ENCODE measurements at regions not wholly inside any gene's neighbourhood (a gene's known extent, or its start where the extent isn't known, plus 50 kb on each side); places are given as distances from the start of the nearest gene placed in this dataset.

DNA sequence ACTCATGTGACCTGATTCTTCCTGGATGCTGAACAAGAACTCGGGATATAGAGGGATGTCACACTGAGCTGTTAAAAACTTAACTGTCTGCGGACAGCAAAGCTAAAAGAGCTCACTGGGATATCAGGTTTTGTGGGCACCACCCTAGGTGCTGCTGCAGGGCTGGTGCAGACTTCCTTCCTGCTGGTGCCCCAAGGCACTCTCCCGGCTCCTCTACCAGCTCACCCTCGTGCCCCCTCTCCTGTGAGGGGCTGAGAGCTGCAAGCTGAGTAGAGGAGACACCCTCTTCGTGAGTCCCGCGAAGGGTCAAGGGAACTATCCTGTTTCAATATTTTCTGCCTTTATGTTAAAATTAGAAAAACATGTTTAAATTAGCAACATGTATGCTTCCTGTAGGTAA, 1475.7 kb downstream of the EFNB2 start:
- no peak for DNase-seq

DNA sequence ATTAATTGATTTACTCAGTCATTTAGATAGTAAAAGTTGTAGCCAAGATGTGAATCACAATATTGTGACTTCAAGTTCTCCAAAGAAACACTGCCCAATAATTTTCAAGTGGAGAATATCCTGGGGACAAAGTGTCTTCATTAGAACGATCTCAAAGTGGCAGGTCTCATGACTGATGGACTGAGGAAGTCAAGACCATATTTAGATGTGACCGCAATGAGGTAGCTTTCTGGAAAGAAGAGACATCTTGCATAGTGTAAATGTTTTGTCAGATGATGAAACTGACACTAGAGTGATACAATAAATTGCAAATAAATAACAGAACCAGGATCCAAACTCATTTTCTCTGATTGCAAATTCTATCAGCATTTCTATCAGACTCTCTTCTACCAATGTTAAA, 1476.9 kb downstream of the EFNB2 start:
- no peak for DNase-seq

DNA sequence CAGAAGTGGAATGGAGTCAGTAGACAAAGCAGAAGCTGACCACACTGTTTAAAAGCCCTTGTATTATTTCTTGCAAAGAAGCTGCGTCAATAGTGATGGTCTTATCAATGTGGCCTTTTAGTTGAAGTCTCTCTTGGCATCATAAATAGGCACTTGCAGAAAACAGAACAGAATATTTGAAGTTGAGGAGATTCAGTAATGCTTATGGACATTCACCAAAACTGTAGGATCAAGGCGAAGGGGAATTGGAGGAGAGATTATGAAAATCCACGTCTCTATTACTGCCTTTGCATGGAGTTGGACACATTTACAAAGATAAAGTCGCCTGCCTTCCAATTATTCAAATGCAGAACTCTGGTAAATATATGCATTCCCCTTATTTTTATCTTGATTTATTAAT, 1482.8 kb downstream of the EFNB2 start:
- DNase-seq: no peak

DNA sequence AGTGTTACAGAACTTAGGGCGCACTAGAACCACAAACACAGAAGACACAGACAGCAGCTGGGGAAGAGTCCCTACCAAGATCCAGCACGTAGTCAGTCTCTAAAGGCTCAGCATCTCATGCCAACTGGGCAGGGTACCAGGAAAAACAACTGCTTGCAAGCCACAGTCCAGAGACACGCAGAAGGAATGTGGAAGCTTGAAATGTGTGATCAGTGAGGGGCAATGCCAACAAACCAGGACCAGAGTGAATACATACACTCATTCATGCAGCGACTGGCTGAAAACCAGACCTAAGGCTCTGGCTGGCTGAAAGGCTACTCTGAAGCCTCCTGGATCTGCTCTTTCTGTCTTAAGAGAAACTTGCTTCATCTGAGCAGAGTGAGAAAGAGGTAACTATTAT, 1484.8 kb downstream of the EFNB2 start:
- no peak for DNase-seq

DNA sequence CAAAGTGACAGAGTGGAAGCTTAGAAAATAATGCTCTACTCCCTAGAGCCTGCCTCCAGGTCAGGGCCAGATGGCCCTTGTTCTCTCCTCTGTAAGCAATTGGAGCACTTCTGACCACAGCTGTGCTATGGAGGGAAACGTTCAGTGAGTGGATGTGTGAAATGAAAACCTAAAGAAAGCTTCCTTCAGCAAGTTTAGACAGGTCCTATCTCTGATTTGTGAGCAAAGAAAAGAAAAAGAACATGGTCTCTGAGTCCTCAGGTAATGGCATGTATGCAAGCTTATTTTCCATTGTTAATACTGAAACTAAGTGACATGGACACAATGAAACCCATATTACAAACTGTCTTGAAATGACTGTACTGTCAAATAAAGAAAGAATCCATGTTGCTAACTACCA, 1486.8 kb downstream of the EFNB2 start:
- no peak for DNase-seq

DNA sequence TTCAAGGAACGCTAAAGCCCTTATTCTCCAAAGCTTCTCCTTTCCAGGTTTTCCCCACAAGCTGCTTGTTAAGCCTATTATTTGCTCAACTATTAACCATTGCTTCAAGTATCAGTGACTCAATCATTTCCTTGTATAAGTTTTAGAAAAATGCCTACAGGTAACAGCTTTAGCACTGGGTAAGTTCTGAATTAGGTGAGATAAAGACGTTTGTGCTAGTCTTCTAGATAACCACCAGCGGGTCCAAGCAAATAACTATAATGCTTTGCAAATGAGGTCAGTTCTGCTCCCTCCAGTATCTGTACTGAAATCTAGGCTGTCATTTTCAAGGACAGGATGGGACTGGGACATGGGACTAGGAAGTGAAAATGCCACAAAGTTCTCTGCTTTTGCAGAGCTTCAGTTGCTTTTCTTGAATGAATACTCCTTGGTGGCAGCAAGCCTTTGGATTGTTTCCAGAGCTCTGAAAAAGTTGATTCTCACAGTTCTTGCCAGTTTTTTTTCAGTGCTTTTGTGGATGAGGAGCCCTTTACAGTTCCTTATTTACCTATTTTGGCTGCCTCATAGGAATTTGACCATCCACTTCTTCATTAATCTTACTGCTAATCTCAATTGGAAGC, 1487.7 kb downstream of the EFNB2 start:
- peak; percentile 1 for DNase-seq

DNA sequence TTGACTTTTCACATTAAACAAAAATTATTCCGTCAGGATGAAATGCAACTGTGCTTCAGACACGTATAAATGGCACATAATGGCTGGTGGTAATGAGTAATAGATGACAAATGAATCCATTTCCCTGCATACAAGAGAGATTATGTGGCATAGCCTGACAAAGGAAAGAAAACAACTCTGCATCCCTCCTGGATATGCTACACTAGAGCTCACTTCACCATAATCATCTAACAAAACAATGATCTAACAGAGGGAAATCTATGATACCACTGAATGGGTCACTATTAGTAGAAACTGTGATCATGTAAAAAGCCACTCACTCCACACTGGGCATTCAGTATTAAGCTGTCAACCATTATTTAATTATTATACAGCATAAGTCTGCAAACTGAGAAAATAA, 1498.4 kb downstream of the EFNB2 start:
- no peak for DNase-seq

DNA sequence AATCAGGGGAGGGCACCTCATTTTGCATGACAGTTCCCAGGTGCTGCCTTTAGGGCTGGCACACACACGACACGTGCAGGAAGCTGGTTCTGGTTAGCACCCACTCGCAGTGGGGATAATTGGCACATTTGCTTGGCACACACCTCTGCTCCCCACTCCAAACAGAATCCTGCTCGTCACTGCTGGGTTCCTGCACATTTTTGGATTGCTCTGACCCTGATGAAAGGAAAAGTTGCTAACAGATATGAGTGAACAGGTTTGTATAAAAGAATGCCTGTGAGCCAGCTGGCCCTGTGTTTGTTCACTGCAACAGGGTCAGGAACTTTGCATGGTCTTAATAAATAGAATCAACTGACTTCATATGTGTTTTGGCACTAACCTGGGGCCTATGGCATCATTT, 1500.4 kb downstream of the EFNB2 start:
- no peak for DNase-seq

DNA sequence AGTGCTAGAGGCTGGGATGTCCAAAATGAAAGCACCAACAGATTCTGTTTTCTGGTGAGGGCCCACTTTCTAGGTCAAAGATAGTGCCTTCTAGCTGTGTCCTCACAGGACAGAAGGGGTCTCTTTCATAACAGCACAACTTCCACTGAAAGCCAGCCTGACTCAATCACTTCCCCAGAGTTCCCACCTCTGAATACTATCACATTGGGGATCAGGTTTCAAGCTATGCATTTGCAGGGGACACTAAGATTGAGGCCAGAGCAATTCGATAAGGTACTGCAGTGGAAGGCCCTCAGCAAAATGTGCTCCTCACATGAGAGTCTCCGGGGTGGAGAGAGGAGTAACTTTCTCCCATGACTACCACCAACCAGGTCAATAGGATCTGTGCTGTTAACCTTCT, 1501.5 kb downstream of the EFNB2 start:
- no peak for DNase-seq

DNA sequence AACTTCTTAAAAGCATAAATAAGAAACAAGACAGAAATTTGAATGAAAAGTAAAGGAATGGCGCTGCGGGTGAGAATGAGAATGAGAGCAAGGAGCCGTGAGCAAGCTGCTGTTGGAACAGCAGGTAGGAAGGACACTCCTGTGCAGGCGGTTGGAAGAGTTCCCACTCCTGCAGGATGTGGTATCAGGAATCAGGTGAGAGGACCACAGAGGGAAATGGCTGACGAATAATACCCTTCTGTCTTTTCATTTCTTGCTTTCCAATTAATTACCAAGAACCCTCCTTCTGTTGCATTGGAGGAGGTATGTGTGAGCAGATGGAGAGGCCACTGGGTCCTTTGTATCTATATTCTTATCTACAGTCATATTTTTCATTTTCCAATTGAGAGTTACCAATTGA, 1504.2 kb downstream of the EFNB2 start:
- DNase-seq: no peak

DNA sequence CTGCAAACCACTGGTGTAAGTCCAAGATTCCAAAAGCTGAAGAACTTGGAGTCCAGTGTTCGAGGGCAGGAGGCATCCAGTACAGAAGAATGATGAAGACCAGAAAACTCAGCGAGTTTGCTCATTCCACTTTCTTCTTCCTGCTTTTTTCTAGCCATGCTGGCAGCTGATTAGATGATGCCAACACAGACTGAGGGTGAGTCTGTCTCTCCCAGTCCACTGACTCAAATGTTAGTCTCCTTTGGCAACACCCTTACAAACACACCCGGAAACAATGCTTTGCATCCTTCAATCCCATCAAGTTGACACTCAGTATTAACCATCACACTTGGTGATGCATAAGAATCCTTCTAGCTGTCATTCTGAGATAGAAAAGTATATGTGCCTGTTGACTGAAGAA, 1504.6 kb downstream of the EFNB2 start:
- no peak for DNase-seq

DNA sequence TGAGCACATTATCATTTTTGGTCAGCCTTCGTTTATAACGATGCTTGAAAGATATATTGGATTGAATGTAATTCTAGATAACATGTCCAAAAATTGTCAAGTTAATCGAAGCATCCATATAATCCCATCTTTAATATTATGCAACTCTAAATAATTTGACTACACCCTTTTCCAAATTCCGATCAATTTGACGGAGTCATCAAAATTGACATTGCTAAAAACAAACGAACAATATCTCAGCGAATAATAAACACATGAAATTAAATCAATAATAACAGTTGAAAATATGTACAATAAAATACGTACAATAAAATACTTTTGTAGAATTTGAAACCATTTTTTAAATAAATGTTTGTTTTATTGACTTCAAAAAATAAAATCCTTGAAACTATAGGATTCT, 1516.4 kb downstream of the EFNB2 start:
- DNase-seq: no peak

DNA sequence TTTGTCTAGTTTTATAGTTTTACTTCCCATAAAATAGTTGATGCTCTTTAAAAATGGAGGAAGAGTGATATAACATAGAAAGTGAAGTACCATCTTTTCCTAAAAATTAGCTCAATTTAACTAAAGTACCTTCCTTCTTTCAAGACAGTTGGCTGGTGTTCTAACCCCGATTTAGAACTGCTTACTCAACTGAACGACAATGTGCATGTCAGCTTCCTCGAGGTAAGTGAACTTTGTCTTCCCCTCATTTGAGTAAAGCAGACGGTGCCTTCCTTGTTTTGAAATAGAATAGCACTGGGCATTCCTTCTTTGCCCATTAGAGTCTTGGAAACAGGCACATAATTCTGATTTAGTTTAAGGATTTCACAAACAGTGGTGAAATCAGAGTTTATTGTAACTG, 1519.2 kb downstream of the EFNB2 start:
- DNase-seq: no peak

DNA sequence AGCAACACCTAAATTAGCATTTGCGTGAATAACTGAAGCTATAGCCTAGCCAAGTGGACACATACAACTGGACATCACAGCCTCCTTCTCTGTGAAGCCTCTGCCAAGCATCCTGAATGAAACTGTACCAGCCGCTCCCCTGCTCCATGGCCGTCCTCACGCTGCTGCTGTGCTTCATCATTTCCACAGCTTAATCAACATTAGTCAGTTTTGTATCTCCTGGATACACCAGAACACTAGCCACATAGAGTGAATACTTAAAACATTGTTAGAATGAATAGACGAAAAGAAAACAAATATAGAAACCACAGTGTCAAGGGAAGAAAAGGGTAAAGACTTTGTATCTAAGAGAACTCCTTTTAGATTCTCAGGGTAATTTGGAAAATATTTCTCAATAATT, 1526.9 kb downstream of the EFNB2 start:
- no peak for DNase-seq

DNA sequence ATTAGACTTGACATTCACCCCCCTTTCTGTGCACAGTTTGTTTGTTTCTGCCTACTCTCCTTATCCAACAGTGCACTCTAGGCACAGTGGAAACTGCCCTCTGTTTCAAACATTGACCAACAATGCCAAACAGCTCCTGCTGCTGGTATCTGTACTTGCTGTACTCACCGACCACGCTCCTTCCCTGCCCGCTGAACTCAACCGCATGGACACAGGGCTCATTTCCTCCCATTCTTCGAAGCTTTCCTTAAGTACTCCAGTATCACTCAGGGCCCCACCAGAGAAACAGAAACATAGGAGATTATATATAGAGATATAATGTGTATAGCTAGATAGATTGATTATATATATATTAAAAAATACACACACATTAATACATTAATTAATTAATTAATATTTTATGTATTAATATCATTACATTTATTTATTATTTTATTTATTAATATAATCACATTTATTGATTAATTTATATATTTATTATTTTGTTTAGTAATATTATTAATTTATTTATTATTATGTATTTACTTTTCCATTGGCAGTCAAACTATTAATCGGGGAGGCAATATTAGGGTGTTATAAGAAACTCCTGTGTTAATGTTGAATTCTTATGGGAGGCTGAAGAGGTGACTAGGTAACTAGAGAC, 1528.2 kb downstream of the EFNB2 start:
- no peak for DNase-seq

DNA sequence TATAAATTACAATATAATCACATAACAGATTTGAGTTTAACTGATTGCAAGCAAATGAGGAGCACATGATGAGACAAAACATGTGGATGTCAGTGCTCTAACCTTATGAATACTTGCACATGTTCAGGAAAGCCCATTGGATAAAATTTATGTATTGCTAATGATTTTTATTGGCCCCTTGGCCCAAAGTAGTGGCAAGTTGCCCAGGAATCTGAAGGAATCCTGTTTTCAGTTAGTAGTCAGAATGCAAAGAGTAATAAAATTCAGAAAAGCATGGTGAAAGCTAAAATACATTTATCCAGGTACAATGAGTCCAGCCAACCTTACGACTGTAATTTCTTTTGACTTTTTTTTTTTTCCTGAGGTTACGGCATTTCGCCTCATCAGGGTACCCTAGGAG, 1539.4 kb downstream of the EFNB2 start:
- no peak for DNase-seq

DNA sequence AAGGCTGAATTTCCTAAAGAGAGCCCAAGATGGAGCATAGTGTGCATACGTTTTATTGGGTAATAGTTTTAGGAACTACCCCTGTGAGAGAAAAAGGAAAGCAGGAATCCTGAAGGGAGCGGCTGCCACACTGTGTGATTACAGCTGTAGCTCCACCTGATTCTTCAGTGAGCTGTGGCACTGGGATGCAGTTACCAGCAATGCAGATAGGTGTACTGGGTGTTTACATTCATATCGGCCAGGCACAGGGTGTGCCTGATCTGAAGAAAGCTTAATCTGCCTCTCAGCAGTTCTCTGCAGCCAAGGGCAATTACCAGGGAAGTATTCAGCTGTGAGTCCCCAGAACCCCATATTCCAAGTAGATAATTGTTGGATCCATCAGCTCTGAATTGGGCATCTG, 1541.8 kb downstream of the EFNB2 start:
- DNase-seq: no peak

DNA sequence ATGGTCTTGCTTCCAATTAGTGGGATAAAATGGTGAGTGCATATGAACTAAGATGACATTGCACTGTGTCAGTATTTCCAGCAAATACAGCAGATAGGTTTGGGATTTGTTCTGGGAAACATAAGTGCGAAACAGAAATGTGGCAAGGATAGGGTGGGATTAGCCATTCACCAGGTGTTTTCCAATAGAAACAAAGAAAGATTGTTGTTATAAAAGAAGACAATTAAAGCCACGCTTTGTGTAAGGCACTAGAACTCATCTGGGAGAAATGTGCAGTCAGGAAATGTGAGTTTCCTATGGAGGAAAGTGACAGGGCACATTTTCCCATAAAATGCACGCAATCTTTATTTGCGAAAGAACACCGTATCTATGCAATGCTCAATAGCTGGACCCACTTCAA, 1547.8 kb downstream of the EFNB2 start:
- no peak for DNase-seq

DNA sequence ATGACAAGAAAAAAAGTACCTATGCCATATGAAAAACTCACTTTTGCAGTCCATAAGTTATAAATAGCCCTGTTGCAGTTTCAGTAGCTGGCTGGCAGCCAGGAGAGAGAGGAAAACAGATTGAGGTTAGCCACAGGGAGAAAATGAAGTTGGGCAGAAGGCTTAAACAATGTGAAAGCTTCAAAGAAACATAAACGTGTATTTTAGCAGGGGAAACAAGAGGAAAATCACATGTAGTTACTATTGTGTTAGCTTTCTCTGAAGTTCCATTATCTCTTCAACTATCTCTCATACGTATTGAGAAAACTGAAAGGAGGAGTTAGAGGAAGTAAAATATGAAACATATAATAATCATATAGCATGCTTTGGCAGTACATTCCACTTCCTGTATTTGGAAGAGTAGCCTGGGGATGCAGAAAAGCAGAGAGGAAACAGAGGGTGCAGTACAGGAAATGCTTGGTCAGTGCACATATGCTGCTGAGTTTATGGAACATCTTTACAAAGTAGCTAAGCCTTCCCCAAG, 1551.1 kb downstream of the EFNB2 start:
- peak; percentile 1 for DNase-seq

DNA sequence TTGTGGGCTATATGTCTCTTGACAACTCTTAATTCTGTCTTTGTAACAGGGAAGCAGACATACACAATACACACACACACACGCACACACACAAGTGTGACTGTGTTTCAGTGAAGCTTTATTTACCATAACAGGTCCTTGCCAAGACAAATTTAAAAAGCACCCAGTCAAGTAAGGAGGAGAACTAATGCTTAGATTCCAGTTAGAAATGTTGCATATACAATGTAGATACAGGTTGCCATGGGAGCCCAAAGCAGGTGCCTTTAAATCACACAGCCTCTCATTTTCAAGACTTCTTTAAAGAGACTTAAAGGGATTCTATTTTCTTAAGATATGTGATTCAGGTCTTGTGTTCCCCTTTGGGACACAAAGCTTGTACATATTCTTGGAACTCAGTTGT, 1551.9 kb downstream of the EFNB2 start:
- no peak for DNase-seq

DNA sequence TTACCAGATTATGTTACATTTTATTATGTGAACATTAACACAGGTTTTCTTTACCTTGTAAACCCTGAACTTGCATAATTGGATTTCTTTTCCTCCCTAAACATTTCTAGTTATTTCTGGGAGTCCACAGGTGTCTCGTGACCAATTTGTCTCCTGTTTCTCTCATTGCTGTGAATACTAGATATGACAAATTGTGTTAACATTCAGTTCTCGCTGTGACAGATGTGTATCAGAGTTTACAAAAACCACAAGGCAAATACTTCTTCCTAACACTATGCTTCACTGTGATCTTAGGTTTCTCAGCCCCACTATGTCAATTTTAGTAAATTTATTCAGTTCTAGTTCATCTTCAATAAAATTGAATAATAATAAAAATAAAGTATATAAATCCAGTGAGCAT, 1554.9 kb downstream of the EFNB2 start:
- no peak for DNase-seq

DNA sequence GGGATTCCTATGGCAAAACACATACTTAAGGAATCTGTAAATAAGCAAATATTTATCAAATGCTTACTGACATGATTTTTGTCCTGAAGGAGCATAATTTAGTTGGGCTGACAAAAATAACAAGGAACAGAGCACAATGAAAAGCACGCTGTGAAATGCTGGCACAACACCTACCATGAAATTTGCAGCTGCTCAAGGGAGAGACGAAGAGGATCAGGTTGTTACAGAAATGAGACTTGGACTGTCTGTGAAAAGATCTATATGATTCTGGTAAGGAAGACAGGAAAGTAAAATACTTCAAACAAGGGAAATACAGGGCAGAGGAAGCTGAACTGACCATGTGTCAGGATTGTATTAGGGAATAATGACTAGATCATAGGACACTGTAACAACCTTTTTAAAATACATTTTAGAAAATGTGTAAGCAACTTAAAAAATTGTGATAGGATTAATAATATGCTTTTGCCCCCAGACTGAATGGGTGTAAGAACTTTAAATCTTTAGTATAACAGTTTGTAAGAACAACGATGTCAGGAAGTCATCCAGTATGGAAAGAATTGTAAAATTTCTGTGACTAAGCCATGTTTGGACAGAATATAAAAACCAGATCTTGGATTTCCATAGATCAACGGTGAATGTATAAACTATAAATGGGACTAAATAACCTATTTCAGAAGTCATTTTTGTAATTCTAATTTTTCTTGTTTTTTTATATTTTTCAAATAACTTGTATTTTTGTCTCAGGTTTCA, 1556.0 kb downstream of the EFNB2 start:
- DNase-seq: no peak

DNA sequence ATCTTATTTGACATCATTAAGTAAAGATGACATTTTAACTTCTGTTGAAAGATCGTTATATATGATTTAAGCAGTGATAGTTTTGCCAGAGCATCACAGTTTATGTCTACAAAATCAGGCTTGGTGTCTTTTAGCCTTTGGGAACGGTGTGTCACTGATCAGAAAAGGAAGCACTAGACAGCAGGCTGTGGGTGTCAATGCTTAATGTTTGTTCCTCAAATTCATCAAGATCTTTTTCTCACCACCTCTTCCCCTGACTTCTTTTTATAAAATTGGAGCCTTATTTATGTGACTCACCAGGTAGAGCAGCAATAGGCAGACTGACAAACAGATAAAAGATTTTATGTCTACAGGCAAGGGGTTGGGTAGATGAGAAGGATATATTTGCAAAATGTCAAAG, 1558.5 kb downstream of the EFNB2 start:
- no peak for DNase-seq

DNA sequence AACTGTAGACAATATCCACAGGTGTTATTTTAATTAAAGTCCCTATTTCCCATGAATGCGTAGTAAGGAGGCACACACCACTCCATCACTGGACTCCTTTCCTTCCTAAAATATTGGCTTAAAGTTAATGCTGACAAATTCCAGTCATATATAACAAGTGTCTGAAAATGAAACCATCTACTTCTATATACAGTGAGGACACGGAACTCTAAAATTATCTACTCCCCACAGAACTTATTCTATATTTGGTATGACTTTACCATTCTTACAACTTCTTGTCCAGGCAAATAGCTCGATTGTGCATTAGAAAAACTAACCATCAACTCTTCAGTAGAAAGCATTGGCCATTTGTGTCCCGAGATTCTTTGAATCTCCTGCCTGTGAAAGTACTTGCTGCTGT, 1560.2 kb downstream of the EFNB2 start:
- DNase-seq: no peak

Data from DMS53 (cell line).